ENCODE measurements at regions not wholly inside any gene's neighbourhood (a gene's known extent, or its start where the extent isn't known, plus 50 kb on each side); places are given as distances from the start of the nearest gene placed in this dataset.

- no peak for TF ChIP-seq CSRNP3 (CRISPR knock-in tag; IDR thresholded peaks at IDR 0.05)
- TF ChIP-seq ZC3H10 (CRISPR knock-in tag; IDR thresholded peaks at IDR 0.05) = no peak
- TF ChIP-seq PPARA (CRISPR knock-in tag; IDR thresholded peaks at IDR 0.05; ENCODE audit: borderline replicate concordance) = no peak
- no peak for TF ChIP-seq ZNF8 (CRISPR knock-in tag; IDR thresholded peaks at IDR 0.05)
- no peak for TF ChIP-seq POU6F1 (CRISPR knock-in tag; IDR thresholded peaks at IDR 0.05; ENCODE audit: borderline replicate concordance, low read depth)
Measured at GRCh38 chr15:29475096-29475495, 205.5 kb upstream of the NSMCE3 start.

Data from SK-N-SH treated with all-trans-retinoic acid at 6 μM for 48 hours (cell line).